Activated CD4-positive, alpha-beta T cell treated with anti-CD3 and anti-CD28 coated beads, Interleukin-2, amount 10 ng/mL, durations not matched to agents 7 days and 5 days (primary cell): ENCODE measurements at regions not wholly inside any gene's neighbourhood (a gene's known extent, or its start where the extent isn't known, plus 50 kb on each side); places are given as distances from the start of the nearest gene placed in this dataset.

ENCODE experiments used
- CTCF ChIA-PET: fragments of 350-600 bp; sonication (Branson Sonifier 250); formaldehyde crosslinking; loops from one replicate; lab custom pipeline; 2021; ENCODE audit warnings: antibody characterized with exemption; lab: Charles Lee
- POLR2A ChIA-PET: fragments of 350-600 bp; sonication (Branson Sonifier 250); formaldehyde crosslinking; loops from one replicate; lab custom pipeline; 2021; ENCODE audit warnings: antibody characterized with exemption; lab: Charles Lee
- DNase-seq: peaks from one replicate; pipeline ENCODE4 v3.0.0-alpha.2; 2020
- H3K27ac Mint-ChIP-seq: one replicate; pipeline ENCODE4 v1.8.0; 2021; ENCODE audit warnings: mild to moderate bottlenecking, moderate library complexity, mixed read lengths
- H3K27me3 Mint-ChIP-seq: one replicate; pipeline ENCODE4 v1.8.0; 2021; ENCODE audit warnings: mixed read lengths
- H3K36me3 Mint-ChIP-seq: one replicate; pipeline ENCODE4 v1.8.0; 2021; ENCODE audit warnings: low read depth, mixed read lengths
- H3K4me1 Mint-ChIP-seq: one replicate; pipeline ENCODE4 v1.8.0; 2021; ENCODE audit warnings: mixed read lengths
- H3K4me3 Mint-ChIP-seq: one replicate; pipeline ENCODE4 v1.8.0; 2021; ENCODE audit warnings: mild to moderate bottlenecking, moderate library complexity, mixed read lengths
- H3K9me3 Mint-ChIP-seq: one replicate; pipeline ENCODE4 v1.8.0; 2021; ENCODE audit warnings: mixed read lengths

DNA sequence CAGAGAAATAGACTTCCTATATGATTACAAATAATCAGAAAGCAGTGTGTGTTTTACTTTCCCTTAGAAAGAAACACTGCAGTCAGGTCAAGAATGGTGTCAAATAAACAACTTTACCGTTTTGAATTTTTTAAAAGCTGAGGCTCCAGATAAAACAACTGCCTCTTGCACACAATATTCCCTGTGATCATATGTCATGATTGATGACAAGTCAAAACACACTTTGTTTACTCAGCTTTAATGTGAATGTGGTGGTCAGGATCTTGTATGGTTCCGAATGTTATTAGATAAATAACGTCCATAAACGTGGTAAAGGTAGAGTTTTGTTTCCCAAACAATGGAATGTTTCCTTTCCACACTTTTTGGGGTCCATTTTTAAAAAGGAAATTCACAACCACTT is 428.4 kb upstream of the MDFIC2 start:
- DNase-seq: no peak
- no peaks in the 10 kb centered on the region for H3K4me1 Mint-ChIP-seq
- ChIA-PET POLR2A (no interaction called here), CTCF (interaction anchor here (1.1 kb wide), 1 partner anchor 8 kb away, joined by 4 read pairs; no protein-coding TSS in a partner anchor)
- no peak overlapping the region for H3K4me3 Mint-ChIP-seq
- H3K27ac Mint-ChIP-seq: no peak overlapping the region
- H3K9me3 Mint-ChIP-seq: no peaks in the 10 kb centered on the region
- H3K27me3 Mint-ChIP-seq: peaks cover 5% of the 10 kb centered on the region
- H3K36me3 Mint-ChIP-seq: no peaks in the 10 kb centered on the region

GRCh38 chr3:70740071-70740470 is 427.6 kb upstream of the MDFIC2 start:
- Mint-ChIP-seq H3K36me3 (no peaks in the 10 kb centered on the region), H3K4me3 (no peak overlapping the region), H3K27ac (no peak overlapping the region), H3K4me1 (no peaks in the 10 kb centered on the region), H3K9me3 (no peaks in the 10 kb centered on the region), H3K27me3 (peaks cover 5% of the 10 kb centered on the region)
- no peak for DNase-seq
- ChIA-PET POLR2A (no interaction called here), CTCF (interaction anchor here (0.7 to 1.1 kb wide), 2 partner anchors 9 to 168 kb away, joined by 3 to 4 read pairs; no protein-coding TSS in a partner anchor)

GRCh38 chr3:70738291-70738681 is 425.8 kb upstream of the MDFIC2 start:
- H3K27ac Mint-ChIP-seq: no peak overlapping the region
- DNase-seq: no peak
- POLR2A ChIA-PET: no interaction called here
- H3K4me3 Mint-ChIP-seq: no peak overlapping the region
- H3K27me3 Mint-ChIP-seq: peaks cover 10% of the 10 kb centered on the region
- no peaks in the 10 kb centered on the region for H3K9me3 Mint-ChIP-seq
- no peaks in the 10 kb centered on the region for H3K36me3 Mint-ChIP-seq
- H3K4me1 Mint-ChIP-seq: no peaks in the 10 kb centered on the region
- CTCF ChIA-PET: no interaction called here

DNA sequence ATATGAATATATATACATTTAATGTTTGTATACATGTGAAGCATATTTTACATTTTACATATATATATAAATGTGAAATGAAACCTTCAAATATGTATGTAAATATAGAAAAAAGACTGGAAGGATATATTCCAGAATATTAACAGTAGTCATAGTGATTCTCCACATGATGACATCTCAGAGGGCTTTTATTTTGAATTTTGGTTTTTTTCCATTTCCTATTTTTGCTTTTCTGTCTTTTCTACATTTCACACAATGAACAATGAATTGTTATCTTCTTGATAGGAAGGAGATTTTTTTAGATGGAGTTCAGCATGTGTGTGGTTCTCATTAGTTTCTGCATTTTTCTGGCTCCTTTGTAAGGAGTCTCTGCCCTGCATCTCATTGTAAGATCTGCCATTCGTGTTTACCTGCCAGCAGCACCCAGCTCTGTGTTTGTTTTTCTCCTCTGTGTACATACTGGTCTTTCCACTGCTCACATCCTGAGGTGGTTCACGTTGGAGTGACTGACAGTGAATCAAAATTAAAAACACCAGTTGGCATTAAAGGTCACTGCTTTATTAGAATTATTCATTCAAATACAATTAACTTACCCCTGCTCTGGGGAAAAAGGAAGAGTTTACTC is 425.3 kb upstream of the MDFIC2 start:
- H3K4me3 Mint-ChIP-seq: no peak overlapping the region
- ChIA-PET POLR2A (no interaction called here), CTCF (no interaction called here)
- H3K27me3 Mint-ChIP-seq: peaks cover 11% of the 10 kb centered on the region
- no peaks in the 10 kb centered on the region for H3K9me3 Mint-ChIP-seq
- no peak overlapping the region for H3K27ac Mint-ChIP-seq
- no peak for DNase-seq
- H3K4me1 Mint-ChIP-seq: no peaks in the 10 kb centered on the region
- H3K36me3 Mint-ChIP-seq: no peaks in the 10 kb centered on the region

GRCh38 chr3:70736009-70736408 is 423.6 kb upstream of the MDFIC2 start:
- no peak for DNase-seq
- ChIA-PET POLR2A (no interaction called here), CTCF (no interaction called here)
- no peaks in the 10 kb centered on the region for H3K9me3 Mint-ChIP-seq
- peaks cover 6% of the 10 kb centered on the region for H3K27me3 Mint-ChIP-seq
- no peaks in the 10 kb centered on the region for H3K36me3 Mint-ChIP-seq
- no peak overlapping the region for H3K4me3 Mint-ChIP-seq
- no peak overlapping the region for H3K27ac Mint-ChIP-seq
- H3K4me1 Mint-ChIP-seq: no peaks in the 10 kb centered on the region

GRCh38 chr3:70734756-70735155 is 422.3 kb upstream of the MDFIC2 start:
- H3K36me3 Mint-ChIP-seq: no peaks in the 10 kb centered on the region
- H3K9me3 Mint-ChIP-seq: no peaks in the 10 kb centered on the region
- H3K4me1 Mint-ChIP-seq: no peaks in the 10 kb centered on the region
- H3K27ac Mint-ChIP-seq: no peak overlapping the region
- H3K27me3 Mint-ChIP-seq: peaks cover 6% of the 10 kb centered on the region
- ChIA-PET POLR2A (no interaction called here), CTCF (no interaction called here)
- DNase-seq: no peak
- no peak overlapping the region for H3K4me3 Mint-ChIP-seq

DNA sequence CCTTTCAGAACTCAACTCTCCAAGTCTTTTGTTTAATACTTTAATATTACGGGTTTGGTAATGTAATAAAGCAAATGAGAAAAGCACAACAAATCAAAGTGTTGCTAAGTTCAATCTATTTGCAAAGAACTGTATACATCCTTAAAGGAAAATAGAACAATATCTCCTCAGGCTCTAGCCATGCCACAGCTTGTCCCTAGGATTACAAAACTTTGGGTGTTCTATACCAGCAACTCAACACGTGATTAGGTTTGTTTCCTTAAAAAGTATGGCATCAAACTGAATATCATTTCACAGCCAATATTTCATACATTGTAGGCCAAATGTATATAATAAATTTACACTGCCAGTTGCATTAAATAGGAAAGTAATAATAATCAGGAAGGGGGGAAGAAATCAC is 418.6 kb upstream of the MDFIC2 start:
- Mint-ChIP-seq H3K4me3 (no peak overlapping the region), H3K9me3 (no peaks in the 10 kb centered on the region), H3K36me3 (no peaks in the 10 kb centered on the region), H3K27ac (no peak overlapping the region), H3K27me3 (peaks cover 6% of the 10 kb centered on the region), H3K4me1 (no peaks in the 10 kb centered on the region)
- CTCF ChIA-PET: interaction anchor here (0.7 kb wide), 1 partner anchor 602 kb away, joined by 4 read pairs; no protein-coding TSS in a partner anchor
- DNase-seq: no peak
- POLR2A ChIA-PET: no interaction called here

DNA sequence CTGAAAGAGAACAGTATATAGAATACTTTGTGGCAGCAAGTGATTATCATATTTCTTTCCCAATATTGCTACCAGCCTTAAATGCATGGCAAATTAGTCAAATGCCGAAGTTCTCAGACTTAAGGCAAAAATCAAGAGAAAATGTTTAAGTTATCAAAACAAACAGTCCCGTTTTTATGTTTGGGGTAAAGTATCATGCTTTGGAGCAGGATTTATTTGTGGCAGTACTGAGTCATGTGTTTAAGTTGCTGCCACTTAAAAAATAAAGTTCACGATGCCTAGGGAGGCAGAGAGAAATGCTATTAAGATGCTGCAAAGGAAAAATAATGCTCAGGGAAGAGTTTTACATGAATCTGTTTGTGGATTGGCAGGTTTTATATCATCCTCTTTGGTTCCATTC is 417.4 kb upstream of the MDFIC2 start:
- no peak overlapping the region for H3K4me3 Mint-ChIP-seq
- DNase-seq: no peak
- no peak overlapping the region for H3K27ac Mint-ChIP-seq
- H3K9me3 Mint-ChIP-seq: no peaks in the 10 kb centered on the region
- H3K36me3 Mint-ChIP-seq: no peaks in the 10 kb centered on the region
- ChIA-PET CTCF (interaction anchor here (0.7 kb wide), 1 partner anchor 368 kb away, joined by 10 read pairs; no protein-coding TSS in a partner anchor), POLR2A (no interaction called here)
- no peaks in the 10 kb centered on the region for H3K4me1 Mint-ChIP-seq
- H3K27me3 Mint-ChIP-seq: peaks cover 6% of the 10 kb centered on the region

- Mint-ChIP-seq H3K4me3 (no peak overlapping the region), H3K4me1 (no peaks in the 10 kb centered on the region)
These were observed 415.9 kb upstream of the MDFIC2 start for GRCh38 chr3:70728311-70728710.

GRCh38 chr3:70726961-70727360 is 414.5 kb upstream of the MDFIC2 start:
- no peak for DNase-seq
- Mint-ChIP-seq H3K4me3 (no peak overlapping the region), H3K4me1 (no peaks in the 10 kb centered on the region), H3K9me3 (no peaks in the 10 kb centered on the region), H3K27me3 (no peaks in the 10 kb centered on the region), H3K27ac (no peak overlapping the region), H3K36me3 (no peaks in the 10 kb centered on the region)
- CTCF ChIA-PET: no interaction called here
- POLR2A ChIA-PET: no interaction called here

More at GRCh38 chr3:70728311-70728710, 415.9 kb upstream of the MDFIC2 start:
- peaks cover 1% of the 10 kb centered on the region for H3K27me3 Mint-ChIP-seq
- no peak overlapping the region for H3K27ac Mint-ChIP-seq
- no peaks in the 10 kb centered on the region for H3K9me3 Mint-ChIP-seq
- DNase-seq: no peak
- no peaks in the 10 kb centered on the region for H3K36me3 Mint-ChIP-seq
- ChIA-PET POLR2A (no interaction called here), CTCF (no interaction called here)

- H3K27me3 Mint-ChIP-seq: no peaks in the 10 kb centered on the region
- H3K4me1 Mint-ChIP-seq: no peaks in the 10 kb centered on the region
- H3K9me3 Mint-ChIP-seq: no peaks in the 10 kb centered on the region
- no peaks in the 10 kb centered on the region for H3K36me3 Mint-ChIP-seq
- H3K4me3 Mint-ChIP-seq: no peak overlapping the region
- no peak overlapping the region for H3K27ac Mint-ChIP-seq
- POLR2A ChIA-PET: no interaction called here
- no peak for DNase-seq
- CTCF ChIA-PET: no interaction called here
These were observed 413.9 kb upstream of the MDFIC2 start for GRCh38 chr3:70726096-70726938.

GRCh38 chr3:70722018-70722417 is 409.6 kb upstream of the MDFIC2 start:
- ChIA-PET POLR2A (no interaction called here), CTCF (no interaction called here)
- DNase-seq: no peak
- Mint-ChIP-seq H3K9me3 (no peaks in the 10 kb centered on the region), H3K27me3 (no peaks in the 10 kb centered on the region), H3K4me1 (no peaks in the 10 kb centered on the region), H3K4me3 (no peak overlapping the region), H3K27ac (no peak overlapping the region), H3K36me3 (no peaks in the 10 kb centered on the region)

DNA sequence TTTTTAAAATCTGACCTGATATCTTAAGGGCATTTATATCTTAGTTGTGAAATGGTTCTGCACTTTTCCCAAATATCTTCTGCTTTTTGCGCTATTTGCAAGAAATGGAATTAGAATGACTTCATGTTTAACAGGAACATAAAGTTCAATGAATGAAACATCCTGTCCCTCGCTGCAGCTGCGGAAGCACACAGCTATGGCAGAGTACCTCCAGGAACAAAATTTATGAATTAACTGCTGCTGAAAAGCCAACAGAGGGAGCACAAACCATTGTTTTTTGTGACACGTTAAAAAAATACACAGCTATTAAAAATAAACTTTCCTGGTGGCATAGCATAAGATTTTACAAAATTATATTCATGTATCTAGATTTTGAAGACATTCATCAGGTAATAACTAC is 404.4 kb upstream of the MDFIC2 start:
- H3K4me3 Mint-ChIP-seq: no peak overlapping the region
- peaks cover 9% of the 10 kb centered on the region for H3K9me3 Mint-ChIP-seq
- H3K36me3 Mint-ChIP-seq: peaks cover 2% of the 10 kb centered on the region
- CTCF ChIA-PET: no interaction called here
- H3K4me1 Mint-ChIP-seq: no peaks in the 10 kb centered on the region
- H3K27ac Mint-ChIP-seq: no peak overlapping the region
- no peaks in the 10 kb centered on the region for H3K27me3 Mint-ChIP-seq
- POLR2A ChIA-PET: interaction anchor here (0.6 kb wide), 2 partner anchors 549 to 586 kb away, joined by 3 to 5 read pairs; no protein-coding TSS in a partner anchor
- no peak for DNase-seq
